GM19395 (cell line): ENCODE measurements at regions not wholly inside any gene's neighbourhood (a gene's known extent, or its start where the extent isn't known, plus 50 kb on each side); places are given as distances from the start of the nearest gene placed in this dataset.
"Not testable (repeated sequence)": the region's sequence is repeated elsewhere in the genome, so short reads cannot be mapped to it uniquely, and the experiment has no call there.

Experiments used
- ATAC-seq: cut with Tn5 transposase; IDR thresholded peaks from one replicate; pipeline ENCODE4 v1.9.1; 2021; ENCODE audit warnings: mild to moderate bottlenecking, moderate library complexity; ENCODE audit not compliant: unreplicated experiment

DNA sequence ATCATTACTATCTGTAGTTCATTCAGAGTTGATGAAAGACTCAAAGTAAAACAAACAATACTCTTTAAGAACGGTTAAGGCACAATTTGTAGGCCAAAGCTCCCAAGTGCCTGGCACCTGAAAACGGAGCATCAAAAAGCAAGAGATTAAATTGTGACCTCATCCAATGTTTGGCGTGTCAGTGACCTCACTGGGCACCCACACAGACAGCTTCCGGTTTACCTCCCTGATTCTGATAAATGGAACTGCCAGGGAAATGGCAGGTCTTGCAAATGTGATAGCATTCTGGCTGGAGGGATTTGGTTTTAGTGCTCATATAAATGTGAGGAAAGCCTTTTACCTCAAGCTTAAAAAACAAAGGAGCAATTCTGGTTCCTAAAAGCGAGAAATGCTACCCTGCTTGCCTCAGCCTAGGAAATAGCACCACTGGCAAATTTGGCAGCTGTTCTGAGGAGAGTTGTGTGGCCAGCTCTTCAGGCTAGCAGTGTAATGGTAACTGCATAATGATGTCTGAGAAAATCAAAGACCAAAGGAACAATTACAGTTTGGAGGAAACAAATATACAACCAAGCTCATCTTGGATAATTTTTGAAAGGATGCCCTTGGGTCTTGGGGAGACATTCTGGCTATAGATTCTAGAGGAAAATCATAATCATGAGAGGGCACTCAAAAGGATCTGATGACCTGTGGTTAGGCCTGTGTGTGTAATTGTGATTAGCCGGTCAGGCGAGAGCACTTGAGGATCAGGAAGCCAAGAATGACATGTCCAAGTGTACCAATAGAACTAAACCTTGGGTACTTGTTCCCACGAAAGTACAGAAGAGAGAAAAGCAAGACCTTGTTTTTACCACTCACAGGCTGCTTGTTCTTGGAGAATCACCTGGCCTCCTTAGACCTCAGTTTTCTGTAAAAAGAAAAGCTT lies 174.3 kb downstream of the TFAP2B start:
- ATAC-seq = no peak

DNA sequence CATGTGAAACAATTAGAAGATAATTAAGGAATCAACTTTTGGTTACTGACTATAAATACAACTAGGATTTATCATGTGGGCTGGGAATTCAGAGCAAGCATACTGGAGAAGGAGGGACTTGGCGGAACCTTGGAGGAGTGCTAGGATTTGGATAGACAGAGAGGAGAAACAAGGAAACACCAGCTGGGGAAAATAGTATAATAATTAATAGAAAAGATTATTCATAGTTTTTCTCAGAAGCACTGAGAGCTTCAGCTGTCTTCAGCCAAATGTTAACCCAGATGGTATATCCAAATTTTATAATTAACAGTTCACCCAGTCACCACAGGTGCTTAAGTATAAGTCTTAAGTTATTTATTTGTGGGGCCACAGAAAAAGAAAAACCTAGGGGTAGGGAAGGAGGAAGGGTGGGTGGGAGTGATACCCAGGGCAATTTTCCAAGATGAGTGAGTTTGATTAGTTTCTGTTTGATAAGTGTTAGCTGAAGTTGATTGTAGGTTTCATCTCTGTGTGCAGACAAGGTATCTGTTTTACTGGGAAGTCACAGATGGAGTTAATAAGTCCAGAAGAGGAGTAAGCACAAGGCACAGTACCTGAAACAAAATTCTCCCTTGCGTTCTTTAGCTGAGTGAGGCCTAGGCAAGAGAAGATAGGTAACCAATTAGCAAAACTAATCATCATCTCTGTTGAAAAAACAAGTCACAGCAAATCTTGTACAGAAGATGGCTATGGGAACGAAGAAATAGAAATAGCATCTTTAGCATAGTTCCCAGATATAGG lies 175.5 kb downstream of the TFAP2B start:
- no peak for ATAC-seq

DNA sequence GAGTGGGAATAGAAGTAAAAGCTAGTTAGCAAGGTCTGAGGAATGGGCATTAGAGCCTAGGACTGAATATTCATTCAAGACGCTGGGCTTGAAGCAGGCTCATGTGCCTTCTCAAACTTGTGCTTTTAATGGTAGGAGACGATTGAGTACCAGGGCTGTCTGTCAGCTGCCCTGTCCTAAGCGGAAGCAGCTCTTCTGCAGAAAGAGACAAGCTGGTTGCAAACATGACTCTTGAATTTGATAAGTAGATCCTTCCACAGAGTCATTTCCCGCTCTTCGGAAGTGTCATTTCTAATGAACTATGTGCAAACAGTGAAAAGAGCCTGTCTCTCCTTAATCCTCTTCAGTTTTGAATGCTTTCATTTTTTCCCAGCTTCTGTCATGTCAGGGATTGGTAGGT lies 176.4 kb downstream of the TFAP2B start:
- ATAC-seq = no peak

DNA sequence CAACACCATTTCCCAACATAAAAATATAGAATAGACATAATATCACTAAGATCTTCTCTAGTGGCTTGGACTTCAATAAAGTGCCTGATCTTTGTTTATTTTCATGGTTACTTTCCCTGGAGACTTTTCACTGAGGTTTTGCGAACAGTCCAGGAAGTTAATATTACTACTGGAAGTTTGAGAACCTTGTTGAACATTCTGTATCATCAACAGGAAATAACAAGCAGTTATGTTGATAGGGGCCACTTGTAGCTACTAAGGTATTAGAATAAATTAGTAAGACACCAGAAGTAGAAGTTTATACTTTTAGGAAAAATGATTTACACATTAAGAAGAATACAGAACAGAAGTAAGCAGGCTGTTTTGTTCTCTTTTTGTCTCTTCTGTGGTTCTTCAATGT lies 180.2 kb downstream of the TFAP2B start:
- no peak for ATAC-seq

DNA sequence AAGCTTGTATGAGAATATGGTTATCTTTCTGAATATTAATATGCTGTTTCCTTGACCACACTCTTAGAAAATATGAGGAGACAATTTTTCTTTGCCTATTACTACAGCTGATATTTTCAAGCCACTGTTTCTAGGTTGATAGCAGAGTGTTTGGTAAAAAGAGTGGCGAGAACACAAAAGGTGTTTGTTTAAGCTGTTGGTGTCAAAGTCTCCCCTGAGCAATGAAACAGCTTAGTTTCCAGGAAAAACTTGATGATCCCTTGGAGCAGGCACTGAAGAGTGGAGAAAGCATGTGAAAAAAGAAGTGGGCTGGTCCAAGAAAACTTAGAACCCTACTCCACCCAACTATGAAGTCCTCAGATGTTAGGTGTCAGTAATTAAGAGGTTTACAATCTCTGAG lies 182.7 kb downstream of the TFAP2B start:
- no peak for ATAC-seq

DNA sequence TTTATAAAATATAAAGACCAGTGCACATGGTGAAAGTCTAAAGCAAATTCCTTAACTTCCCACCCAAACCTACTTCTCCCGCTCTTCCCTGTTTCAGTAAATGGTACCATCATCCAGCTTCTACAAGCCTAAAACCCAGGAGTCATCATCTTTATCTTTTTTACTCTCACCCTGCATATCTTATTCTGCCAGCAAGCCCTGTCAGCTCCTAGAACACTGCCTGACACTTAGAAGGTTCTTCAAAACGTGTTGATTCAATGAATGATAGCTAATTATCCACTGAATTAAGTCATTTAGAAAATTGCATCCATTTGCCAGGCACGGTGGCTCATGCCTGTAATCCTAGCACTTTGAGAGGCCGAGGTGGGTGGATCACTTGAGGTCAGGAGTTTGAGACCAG lies 185.7 kb downstream of the TFAP2B start:
- ATAC-seq = no peak

DNA sequence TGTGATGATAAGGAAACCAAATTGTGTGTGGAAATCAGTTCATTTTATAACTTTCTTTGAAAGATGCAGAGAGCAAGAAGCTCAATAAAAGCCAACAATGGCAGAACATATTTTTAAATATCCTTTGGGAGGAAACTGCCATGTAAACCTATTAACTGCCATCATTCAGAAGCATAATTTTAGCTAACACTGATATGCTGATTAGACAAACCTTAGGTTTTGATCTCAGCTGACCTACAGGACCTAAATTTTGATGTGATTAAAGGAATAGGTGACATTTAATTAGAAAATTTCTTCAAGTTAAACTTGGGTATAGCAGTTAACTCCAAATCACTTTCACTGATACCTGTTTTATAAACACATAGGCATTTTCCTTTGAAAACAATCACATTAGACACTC lies 187.1 kb downstream of the TFAP2B start:
- ATAC-seq = no peak

DNA sequence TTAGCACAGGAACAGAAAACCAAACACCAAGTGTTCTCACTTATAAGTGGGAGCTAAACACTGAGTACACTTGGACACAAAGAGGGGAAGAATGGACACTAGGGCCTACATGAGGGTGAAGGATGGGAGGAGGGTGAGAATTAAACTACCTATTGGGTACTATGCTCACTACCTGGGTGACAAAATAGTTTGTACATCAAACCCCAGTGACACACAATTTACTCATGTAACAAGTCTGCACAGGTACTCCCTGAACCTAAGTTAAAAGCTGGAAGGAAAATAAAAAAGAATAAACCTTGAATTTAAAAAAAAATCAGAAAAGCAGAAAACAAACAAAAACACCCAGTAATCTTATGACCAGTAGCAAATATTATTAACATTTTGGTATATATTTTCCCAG lies 188.6 kb downstream of the TFAP2B start:
- no peak for ATAC-seq

DNA sequence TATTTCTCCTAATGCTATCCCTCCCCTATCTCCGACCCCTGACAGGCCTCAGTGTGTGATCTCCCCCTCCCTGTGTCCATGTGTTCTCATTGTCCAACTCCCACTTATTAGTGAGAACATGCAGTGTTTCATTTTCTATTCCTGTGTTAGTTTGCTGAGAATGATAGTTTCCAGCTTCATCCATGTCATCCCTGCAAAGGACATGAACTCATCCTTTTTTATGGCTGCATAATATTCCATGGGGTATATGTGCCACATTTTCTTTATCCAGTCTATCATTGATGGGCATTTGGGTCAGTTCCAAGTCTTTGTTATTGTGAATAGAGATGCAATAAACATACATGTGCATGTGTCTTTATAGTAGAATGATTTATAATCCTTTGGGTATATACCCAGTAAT lies 190.0 kb downstream of the TFAP2B start:
- ATAC-seq = not testable (repeated sequence)

DNA sequence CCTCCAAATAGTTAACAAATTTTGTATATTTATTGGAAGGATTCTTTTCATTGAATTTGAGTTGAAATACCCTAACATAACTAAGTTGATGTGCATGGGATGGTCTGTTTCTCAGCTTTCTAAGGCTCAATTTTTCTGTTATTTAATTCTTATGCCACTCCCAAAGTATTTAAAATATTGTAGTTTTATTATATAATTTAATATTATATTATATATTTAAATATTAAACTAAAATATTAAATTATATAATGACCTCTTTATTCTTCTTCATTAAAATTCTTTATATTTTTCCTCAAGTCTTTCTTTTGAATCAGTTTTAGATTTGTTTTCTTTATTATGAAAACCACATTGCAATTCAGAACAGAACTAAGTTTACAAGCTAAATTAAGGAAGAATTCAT lies 194.7 kb downstream of the TFAP2B start:
- ATAC-seq = no peak

DNA sequence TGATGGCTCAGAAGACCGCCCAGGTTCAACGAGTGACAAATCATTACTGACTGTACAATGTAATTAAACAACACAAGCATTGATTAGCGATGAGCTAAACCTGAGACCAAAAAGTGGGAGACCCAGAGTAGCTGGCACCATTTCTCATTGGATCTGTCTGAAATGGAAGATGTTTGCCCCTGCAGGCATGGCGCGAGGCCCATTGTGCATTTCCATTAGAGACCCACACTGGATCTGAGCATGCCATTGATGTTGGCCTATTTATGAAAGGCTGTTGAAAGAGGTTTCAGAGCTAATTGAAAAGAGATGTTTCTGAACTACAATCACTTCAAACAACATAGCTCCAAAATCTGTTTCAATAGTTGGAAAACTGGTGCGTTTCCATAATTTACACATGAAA lies 196.7 kb downstream of the TFAP2B start:
- ATAC-seq = no peak

DNA sequence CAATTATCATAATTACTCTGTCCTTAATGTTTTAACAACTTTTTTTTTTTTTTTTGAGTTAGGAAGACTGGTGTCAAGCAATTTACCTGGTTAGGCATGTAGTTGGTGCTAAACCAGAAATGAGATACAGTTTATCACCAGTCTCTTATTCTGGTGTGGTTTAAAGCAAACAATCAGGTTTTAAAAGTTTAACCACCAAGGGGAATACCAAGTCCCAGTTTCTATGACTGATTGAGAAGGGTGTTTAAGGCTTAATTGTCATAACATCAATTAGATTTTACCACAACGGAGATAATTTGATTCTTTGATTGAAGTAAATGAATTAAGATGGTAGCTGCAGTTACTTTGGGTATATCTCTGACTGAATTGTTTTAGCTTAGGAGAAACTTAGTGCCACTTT lies 197.8 kb downstream of the TFAP2B start:
- ATAC-seq = no peak

DNA sequence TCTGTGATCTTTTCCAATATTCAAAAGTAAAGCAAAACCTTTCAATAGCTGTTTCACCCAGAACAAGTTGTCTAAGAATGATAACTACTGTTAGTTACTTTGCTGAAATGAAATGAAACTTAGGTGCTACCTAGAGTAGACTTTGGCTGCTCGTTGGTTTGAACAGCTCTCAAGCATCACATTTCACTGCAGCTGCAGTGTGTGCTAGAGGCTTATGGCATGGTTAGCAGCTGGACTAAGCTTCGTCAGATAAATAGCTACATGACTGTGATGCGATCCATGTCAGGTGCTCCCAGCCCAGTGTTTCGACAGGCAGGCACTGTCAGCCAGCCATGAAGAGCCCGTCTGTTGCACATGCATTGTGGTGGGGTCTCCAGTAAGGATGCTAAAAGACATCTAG lies 201.1 kb downstream of the TFAP2B start:
- ATAC-seq = no peak

DNA sequence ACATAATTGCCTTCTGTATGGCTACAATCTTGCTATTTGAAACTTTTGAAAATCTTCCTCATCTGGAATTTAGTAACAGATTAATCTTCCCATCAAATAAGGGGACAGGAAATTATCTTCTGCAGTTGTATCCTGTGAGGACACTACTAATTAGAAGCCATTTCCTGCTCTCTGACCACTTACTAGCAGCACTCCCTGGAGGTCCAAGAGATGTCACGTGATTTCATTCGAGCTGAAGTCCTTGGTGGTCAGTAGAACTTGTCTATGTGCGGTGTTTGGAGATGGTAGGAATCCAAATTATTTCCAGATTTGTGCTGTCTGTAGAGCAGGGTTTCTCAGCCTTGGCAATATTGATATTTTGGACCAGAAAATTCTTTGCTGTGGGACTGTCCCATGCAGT lies 202.5 kb downstream of the TFAP2B start:
- ATAC-seq = no peak

DNA sequence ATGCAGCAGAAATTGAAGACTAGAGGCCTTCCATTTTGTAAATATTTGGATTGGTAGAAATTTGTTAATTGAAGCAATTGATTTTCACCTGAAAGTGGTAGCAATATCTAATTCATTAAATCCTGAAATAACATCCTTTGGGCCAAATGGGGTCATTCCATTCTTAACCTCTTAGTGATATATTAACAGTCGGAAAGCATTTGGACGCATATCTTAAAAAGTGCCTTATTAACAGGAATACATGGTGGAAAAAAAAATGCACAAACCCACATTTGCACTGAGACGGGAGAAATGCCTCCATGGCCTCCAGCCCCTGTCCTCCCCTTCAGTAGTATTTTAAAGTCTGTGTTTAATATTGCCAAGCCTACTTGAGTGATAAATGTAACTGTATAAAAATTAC lies 205.5 kb downstream of the TFAP2B start:
- no peak for ATAC-seq

DNA sequence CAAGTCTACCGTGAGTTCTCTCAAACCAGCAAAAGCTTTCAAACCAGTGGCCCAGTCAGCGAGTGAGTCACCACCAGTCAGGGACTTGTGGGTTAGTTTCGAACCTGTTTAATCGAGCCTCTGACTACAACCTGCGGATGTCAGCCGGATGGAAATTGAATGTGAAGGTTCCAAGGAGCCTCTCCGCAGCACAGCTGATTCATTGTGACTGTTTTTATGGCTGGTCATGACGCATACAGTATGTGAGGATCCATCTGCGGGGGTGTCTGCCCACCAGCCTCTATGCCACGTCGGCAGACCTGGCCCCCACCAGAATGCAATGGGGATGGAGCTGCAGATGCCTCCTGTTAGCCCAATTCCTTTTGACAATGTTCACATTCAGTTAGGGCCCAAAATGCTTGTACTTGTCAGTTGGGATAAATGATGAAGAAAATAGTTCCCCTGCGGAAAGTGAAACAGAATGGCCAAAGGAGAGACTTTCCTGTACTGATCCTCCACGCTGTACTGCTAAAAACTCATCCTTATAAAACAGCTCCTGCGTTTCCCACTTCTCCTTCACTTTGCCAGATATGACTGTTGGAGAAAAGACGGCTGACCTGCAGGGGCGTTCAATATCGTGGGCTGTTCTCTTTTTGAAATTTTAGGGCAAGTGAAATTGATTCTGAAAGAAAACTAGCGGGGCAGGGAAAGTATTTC lies 206.6 kb downstream of the TFAP2B start:
- ATAC-seq = no peak

DNA sequence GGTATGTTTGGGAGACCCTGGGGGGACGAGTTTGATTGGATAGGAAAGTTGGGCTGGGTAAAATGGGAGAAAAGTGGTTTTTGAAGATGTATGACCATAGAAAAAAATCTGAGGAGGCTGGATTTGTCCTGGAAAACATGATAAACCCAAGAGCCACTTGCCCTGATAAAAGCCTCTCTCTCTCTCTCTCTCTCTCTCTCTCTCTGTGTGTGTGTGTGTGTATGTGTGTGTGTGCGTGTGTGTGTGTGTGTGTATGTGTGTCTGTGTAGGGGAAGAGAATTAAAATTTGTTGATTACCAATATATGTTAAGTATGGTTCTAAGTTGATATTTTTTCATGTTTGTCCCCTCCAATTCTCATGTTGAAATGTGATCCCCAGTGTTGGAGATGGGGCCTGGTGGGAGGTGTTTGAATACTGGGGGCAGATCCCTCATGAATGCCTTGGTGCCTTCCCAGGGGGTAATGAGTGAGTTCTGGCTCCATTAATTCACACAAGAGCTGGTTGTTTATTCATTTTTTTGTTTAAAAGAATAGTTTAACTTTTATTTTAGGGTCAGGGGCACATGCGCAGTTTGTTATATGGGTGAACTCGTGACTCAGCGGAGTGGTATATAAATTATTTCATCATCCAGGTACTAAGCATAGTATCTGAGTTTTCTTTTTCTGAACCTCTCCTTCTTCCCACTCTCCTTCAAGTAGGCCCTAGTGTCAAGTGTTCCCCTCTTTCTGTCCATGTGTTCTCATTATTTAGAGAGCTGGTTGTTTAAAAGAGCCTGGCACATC lies 208.8 kb downstream of the TFAP2B start:
- ATAC-seq = no peak

DNA sequence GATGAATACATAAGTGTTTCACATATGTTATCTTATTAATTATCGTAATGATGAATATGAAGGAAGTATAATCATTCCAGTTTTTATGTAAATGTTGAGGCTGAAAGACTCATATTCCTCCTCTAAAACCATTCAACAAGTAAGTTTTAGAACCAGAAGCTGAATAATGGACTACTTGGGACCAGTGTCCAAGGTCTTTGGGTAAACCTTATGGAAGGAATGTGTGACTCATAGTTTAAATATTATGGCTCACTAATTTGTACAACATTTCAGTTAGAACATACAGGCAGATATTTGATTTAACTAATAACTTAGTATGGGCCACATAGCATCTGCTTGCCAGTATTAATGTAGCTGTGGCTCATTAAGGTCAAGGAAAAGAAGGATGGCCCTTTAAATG lies 209.6 kb downstream of the TFAP2B start:
- no peak for ATAC-seq

DNA sequence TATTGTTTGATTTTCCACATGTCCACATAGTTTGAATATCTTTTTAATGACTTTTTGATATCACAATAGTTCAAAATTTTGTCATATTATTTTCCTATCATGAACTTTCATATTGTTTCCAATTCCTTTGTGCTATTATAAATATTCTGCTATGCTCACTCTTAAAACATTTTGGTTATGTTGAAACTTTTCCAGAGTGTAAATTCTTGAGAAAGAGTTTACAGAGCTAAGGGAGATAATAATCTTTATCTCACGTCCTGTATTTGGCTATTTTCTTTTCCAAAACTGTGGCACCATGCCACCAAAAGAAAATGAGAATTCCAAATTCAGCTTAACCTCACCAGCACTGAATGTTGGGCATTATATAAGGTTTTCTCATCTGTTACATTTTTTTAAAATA lies 210.9 kb downstream of the TFAP2B start:
- ATAC-seq = no peak

DNA sequence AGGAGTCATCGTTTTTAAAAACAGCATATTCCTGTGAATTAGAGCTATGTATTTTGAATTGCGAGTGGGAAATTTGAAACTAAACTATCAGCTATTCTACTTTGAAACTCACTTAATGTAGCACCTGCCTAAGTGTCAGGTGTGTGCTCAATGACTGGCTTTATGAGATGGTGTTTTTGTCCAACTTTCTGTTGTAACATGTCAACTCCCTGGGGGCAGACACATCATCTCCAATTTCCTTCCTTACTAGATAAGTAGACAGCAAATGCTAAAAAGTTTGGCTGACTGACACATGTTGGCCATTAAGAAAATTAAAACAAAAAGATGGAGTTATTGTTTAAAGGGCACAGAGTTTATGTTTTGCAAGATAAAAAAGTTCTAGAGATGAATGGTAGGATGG lies 226.9 kb downstream of the TFAP2B start:
- ATAC-seq = no peak
